ENCODE measurements at regions not wholly inside any gene's neighbourhood (a gene's known extent, or its start where the extent isn't known, plus 50 kb on each side); places are given as distances from the start of the nearest gene placed in this dataset.
"Not testable (repeated sequence)": the region's sequence is repeated elsewhere in the genome, so short reads cannot be mapped to it uniquely, and the experiment has no call there.

- intact Hi-C loops (cut with DNase I; ENCODE audit: low total_unique reads); DNase-seq (ENCODE audit: low spot score in 2 of 2); H3K4me3 ChIP-seq (ENCODE audit: low read depth, poor library complexity, severe bottlenecking): not testable (repeated sequence)
- WGBS, 2 donors, result 87 to 91% methylated on average over 23 of the region's 23 CpGs
Observed at GRCh38 chr5:122515210-122515609, 203.2 kb downstream of the SNCAIP start.

- intact Hi-C loops (cut with DNase I; ENCODE audit: low total_unique reads), result no loop called here
- no peak overlapping the region for H3K4me3 ChIP-seq (ENCODE audit: low read depth, poor library complexity, severe bottlenecking)
- WGBS, 2 donors, result 49 to 50% methylated on average over 6 of the region's 6 CpGs
- DNase-seq (ENCODE audit: low spot score in 2 of 2), result peak in 1 of 2 donors; percentile 37
- TF ChIP-seq, protein P1, sequence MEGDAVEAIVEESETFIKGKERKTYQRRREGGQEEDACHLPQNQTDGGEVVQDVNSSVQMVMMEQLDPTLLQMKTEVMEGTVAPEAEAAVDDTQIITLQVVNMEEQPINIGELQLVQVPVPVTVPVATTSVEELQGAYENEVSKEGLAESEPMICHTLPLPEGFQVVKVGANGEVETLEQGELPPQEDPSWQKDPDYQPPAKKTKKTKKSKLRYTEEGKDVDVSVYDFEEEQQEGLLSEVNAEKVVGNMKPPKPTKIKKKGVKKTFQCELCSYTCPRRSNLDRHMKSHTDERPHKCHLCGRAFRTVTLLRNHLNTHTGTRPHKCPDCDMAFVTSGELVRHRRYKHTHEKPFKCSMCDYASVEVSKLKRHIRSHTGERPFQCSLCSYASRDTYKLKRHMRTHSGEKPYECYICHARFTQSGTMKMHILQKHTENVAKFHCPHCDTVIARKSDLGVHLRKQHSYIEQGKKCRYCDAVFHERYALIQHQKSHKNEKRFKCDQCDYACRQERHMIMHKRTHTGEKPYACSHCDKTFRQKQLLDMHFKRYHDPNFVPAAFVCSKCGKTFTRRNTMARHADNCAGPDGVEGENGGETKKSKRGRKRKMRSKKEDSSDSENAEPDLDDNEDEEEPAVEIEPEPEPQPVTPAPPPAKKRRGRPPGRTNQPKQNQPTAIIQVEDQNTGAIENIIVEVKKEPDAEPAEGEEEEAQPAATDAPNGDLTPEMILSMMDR (IDR thresholded peaks at IDR 0.05), result no peak
Observed at GRCh38 chr5:122515709-122516431, 203.8 kb downstream of the SNCAIP start.

GRCh38 chr5:122516432-122516743 is 204.4 kb downstream of the SNCAIP start:
- no peak overlapping the region for H3K4me3 ChIP-seq (ENCODE audit: low read depth, poor library complexity, severe bottlenecking)
- WGBS, 2 donors, result 67 to 81% methylated on average over 4 of the region's 4 CpGs
- intact Hi-C loops (cut with DNase I; ENCODE audit: low total_unique reads), result no loop called here
- DNase-seq (ENCODE audit: low spot score in 2 of 2), result no peak
- no peak for TF ChIP-seq POLR2A (IDR thresholded peaks at IDR 0.05)
- TF ChIP-seq, protein P1 (IDR thresholded peaks at IDR 0.05), result no peak

DNA sequence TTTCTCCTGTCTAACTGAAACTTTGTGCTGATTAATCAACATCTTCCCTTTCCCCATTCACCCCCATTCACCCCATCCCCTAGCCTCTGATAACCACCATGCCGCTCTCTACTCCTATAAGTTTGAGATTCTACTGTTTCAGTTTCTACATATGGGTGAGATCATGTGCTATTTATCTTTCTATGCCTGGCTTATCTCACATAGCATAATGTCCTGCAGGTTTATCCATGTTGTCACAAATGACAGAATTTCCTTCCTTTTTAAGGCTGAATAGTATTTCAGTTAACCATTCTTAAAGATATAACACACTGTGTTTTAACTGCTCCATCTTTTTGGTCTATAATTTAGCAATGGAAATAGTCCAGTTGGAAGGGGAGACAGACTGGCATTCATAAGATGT is 205.1 kb downstream of the SNCAIP start:
- whole genome bisulfite sequencing, 2 donors, result 91 to 96% methylated on average over 1 of the region's 1 CpG
- H3K4me3 ChIP-seq (ENCODE audit: low read depth, poor library complexity, severe bottlenecking), result no peak overlapping the region
- DNase-seq (ENCODE audit: low spot score in 2 of 2), result no peak
- TF ChIP-seq, protein P1 (IDR thresholded peaks at IDR 0.05), result no peak
- TF ChIP-seq POLR2A (IDR thresholded peaks at IDR 0.05), result no peak
- intact Hi-C loops (cut with DNase I; ENCODE audit: low total_unique reads), result no loop called here

DNA sequence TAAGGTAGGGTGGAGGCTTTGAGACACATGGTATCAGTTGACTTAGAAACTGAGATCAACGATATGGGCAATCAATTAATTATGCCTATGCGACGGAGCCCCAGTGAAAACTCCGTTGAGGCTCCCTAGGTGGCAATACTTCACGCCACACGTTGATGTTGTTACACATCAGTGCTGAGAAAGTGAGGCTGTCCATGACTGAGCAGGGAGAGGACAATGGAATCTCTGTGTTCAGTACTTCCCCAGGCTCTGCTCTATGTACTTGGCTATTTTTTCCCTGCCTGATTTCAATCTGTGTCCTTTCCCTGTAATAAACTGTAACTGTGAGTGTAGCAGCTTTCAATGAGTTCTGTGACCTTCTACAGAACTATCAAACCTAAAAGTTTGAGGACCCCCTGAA is 211.7 kb downstream of the SNCAIP start:
- no peak for TF ChIP-seq POLR2A (IDR thresholded peaks at IDR 0.05)
- TF ChIP-seq, protein P1 (IDR thresholded peaks at IDR 0.05), result no peak
- 84 to 86% methylated on average over 6 of the region's 6 CpGs for WGBS, 2 donors
- intact Hi-C loops (cut with DNase I; ENCODE audit: low total_unique reads), result loop anchor here (5.0 kb wide), 1 partner anchor 1094 kb away; no protein-coding TSS in a partner anchor
- DNase-seq (ENCODE audit: low spot score in 2 of 2), result no peak
- H3K4me3 ChIP-seq (ENCODE audit: low read depth, poor library complexity, severe bottlenecking), result no peak overlapping the region

GRCh38 chr5:122527547-122527946 is 215.5 kb downstream of the SNCAIP start:
- intact Hi-C loops (cut with DNase I; ENCODE audit: low total_unique reads), result no loop called here
- no peak for TF ChIP-seq POLR2A (IDR thresholded peaks at IDR 0.05)
- TF ChIP-seq, protein P1 (IDR thresholded peaks at IDR 0.05), result no peak
- WGBS, 2 donors, result 92 to 97% methylated on average over 1 of the region's 1 CpG
- no peak for DNase-seq (ENCODE audit: low spot score in 2 of 2)
- H3K4me3 ChIP-seq (ENCODE audit: low read depth, poor library complexity, severe bottlenecking), result no peak overlapping the region
